HepG2 (cell line): ENCODE measurements at regions not wholly inside any gene's neighbourhood (a gene's known extent, or its start where the extent isn't known, plus 50 kb on each side); places are given as distances from the start of the nearest gene placed in this dataset.

Source experiments
- ATAC-seq: fragments of 200-7000 bp; cut with Tn5 transposase; 3 replicates; pipeline ENCODE4 v1.9.1; 2020; ENCODE audit warnings: mild to moderate bottlenecking, moderate library complexity
- BruUV-seq: library from RNA; stranded (reverse); fragments of 400-500 nt; replicated peaks from 2 replicates; lab custom pipeline; 2021; lab: Mats Ljungman, UMichigan
- CTCF ChIA-PET: fragments of 300-600 bp; formaldehyde crosslinking; extraction: SDS; loops from one replicate; lab custom pipeline; 2021; ENCODE audit warnings: low total read pairs, inconsistent platforms, low intra/inter-chr PET ratio; lab: Yijun Ruan, JAX
- POLR2A ChIA-PET: fragments of 350-600 bp; sonication (Branson Sonifier 250); formaldehyde crosslinking; loops from one replicate; lab custom pipeline; 2020; ENCODE audit warnings: antibody characterized with exemption, inconsistent platforms; lab: Yijun Ruan, JAX
- DNase-seq: peaks from one replicate; pipeline ENCODE4 v3.0.0-alpha.2; 2015; ENCODE audit warnings: low spot score
- FAIRE-seq: peaks from 3 replicates; lab custom pipeline; 2011; peaks lifted over from hg19 to GRCh38; lab: Jason Lieb, UNC
- H2AFZ ChIP-seq: one replicate; pipeline ENCODE4 v1.6.1; 2011; ENCODE audit warnings: low read length, inconsistent platforms
- H3K27ac ChIP-seq: fragments of 300-600 bp; 3 replicates; pipeline ENCODE4 v1.8.0; 2011; ENCODE audit warnings: mixed run types, mild to moderate bottlenecking, mixed read lengths, low read length, inconsistent platforms; ENCODE audit not compliant: insufficient read depth; ENCODE audit errors: extremely low read length
- H3K27me3 ChIP-seq, 2 experiments: fragments of 200-600 bp in 1 of 2; 2 replicates in 1 of 2; 3 replicates in 1 of 2; pipeline versions ENCODE4 v1.6.0 to v1.8.0; 2011; ENCODE audit warnings: low read length in 2 of 2, mild to moderate bottlenecking in 2 of 2, moderate library complexity in 2 of 2, inconsistent platforms in 1 of 2; ENCODE audit not compliant: insufficient read depth in 2 of 2, control insufficient read depth in 1 of 2
- H3K36me3 ChIP-seq, 2 experiments: fragments of 200-600 bp in 1 of 2; replicated peaks in 1 of 2; 2 replicates in 1 of 2; 3 replicates in 1 of 2; pipeline versions ENCODE4 v1.5.1 to v1.8.0; 2011; ENCODE audit warnings: low read length in 2 of 2, inconsistent platforms in 1 of 2; ENCODE audit not compliant: insufficient read depth in 2 of 2, control insufficient read depth in 1 of 2
- H3K4me1 ChIP-seq: 2 replicates; pipeline ENCODE4 v1.5.1; 2012; ENCODE audit warnings: low read length, inconsistent platforms; ENCODE audit not compliant: insufficient read depth
- H3K4me2 ChIP-seq: 2 replicates; pipeline ENCODE4 v1.6.0; 2011; ENCODE audit warnings: low read depth, low read length, inconsistent platforms
- H3K4me3 ChIP-seq, 3 experiments: fragments of 200-600 bp in 1 of 3; sonication (generic), shearing (Covaris generic) in 1 of 3; replicated peaks in 1 of 3; 2 replicates each; pipeline ENCODE4 v1.5.1; 2011 to 2016; ENCODE audit warnings: low read length in 3 of 3, inconsistent platforms in 2 of 3, low read depth in 2 of 3, mild to moderate bottlenecking in 2 of 3, control low read depth in 1 of 3, mixed read lengths in 1 of 3; ENCODE audit not compliant: insufficient read depth in 1 of 3
- H3K79me2 ChIP-seq: one replicate; pipeline ENCODE4 v1.6.1; 2011; ENCODE audit warnings: low read length, inconsistent platforms; ENCODE audit not compliant: insufficient read depth
- H3K9ac ChIP-seq: 2 replicates; pipeline ENCODE4 v1.6.0; 2011; ENCODE audit warnings: mild to moderate bottlenecking, low read depth, low read length, inconsistent platforms; ENCODE audit not compliant: insufficient read depth
- H3K9me3 ChIP-seq: 2 replicates; pipeline ENCODE4 v1.5.1; 2012; ENCODE audit warnings: mild to moderate bottlenecking, low read length
- H4K20me1 ChIP-seq: 2 replicates; pipeline ENCODE4 v1.6.0; 2011; ENCODE audit warnings: inconsistent platforms, mild to moderate bottlenecking, low read length, moderate library complexity; ENCODE audit not compliant: insufficient read depth
- RAD51 ChIP-seq: fragments of 450-650 bp; IDR thresholded peaks from 2 replicates; pipeline ENCODE4 v1.6.1; 2016; ENCODE audit warnings: borderline replicate concordance
- REPIN1 ChIP-seq: sonication (generic); formaldehyde crosslinking; IDR thresholded peaks from 2 replicates; pipeline ENCODE4 v1.8.0; 2022; ENCODE audit warnings: missing genetic modification reagents, low read depth, mild to moderate bottlenecking, borderline replicate concordance
- RORA ChIP-seq: sonication (generic); formaldehyde crosslinking; IDR thresholded peaks from 2 replicates; pipeline ENCODE4 v1.5.0; 2020; ENCODE audit warnings: mild to moderate bottlenecking, missing genetic modification reagents, moderate library complexity
- SMAD3 ChIP-seq: sonication (generic); formaldehyde crosslinking; IDR thresholded peaks from 2 replicates; pipeline ENCODE4 v1.4.0; 2020; ENCODE audit warnings: missing genetic modification reagents
- ZFP36L2 ChIP-seq: sonication (generic); formaldehyde crosslinking; IDR thresholded peaks from 2 replicates; pipeline ENCODE4 v1.4.0; 2020; ENCODE audit warnings: missing genetic modification reagents
- ZNF3 ChIP-seq: IDR thresholded peaks from 2 replicates; pipeline ENCODE4 v1.7.0; 2017; ENCODE audit warnings: inconsistent platforms
- WGBS: methylation state at CpG from one replicate; pipeline ENCODE4 v1.1.6; 2017; ENCODE audit warnings: low lambda C conversion rate; 5-methylcytosine and 5-hydroxymethylcytosine counted together
- in situ Hi-C: cut with HindIII; loops from 2 replicates; pipeline ENCODE4 v1.10.0; 2017; ENCODE audit warnings: low pct_unique_long_range_greater_than_20kb; ENCODE audit not compliant: extremely low pct_ligation_motif_present
- intact Hi-C: fragments of 100-400 bp; cut with micrococcal nuclease; formaldehyde crosslinking; loops from one replicate; pipeline ENCODE4 v1.10.0; 2022; ENCODE audit not compliant: unreplicated experiment
- TF ChIP-seq, protein P1 (sequence below): sonication (generic); formaldehyde crosslinking; IDR thresholded peaks from 2 replicates; pipeline ENCODE4 v1.4.0; 2020; ENCODE audit warnings: missing genetic modification reagents, borderline replicate concordance
- TF ChIP-seq, protein P2 (sequence below): sonication (generic); formaldehyde crosslinking; IDR thresholded peaks from 2 replicates; pipeline ENCODE4 v1.4.0; 2020; ENCODE audit warnings: mild to moderate bottlenecking, missing genetic modification reagents

DNA sequence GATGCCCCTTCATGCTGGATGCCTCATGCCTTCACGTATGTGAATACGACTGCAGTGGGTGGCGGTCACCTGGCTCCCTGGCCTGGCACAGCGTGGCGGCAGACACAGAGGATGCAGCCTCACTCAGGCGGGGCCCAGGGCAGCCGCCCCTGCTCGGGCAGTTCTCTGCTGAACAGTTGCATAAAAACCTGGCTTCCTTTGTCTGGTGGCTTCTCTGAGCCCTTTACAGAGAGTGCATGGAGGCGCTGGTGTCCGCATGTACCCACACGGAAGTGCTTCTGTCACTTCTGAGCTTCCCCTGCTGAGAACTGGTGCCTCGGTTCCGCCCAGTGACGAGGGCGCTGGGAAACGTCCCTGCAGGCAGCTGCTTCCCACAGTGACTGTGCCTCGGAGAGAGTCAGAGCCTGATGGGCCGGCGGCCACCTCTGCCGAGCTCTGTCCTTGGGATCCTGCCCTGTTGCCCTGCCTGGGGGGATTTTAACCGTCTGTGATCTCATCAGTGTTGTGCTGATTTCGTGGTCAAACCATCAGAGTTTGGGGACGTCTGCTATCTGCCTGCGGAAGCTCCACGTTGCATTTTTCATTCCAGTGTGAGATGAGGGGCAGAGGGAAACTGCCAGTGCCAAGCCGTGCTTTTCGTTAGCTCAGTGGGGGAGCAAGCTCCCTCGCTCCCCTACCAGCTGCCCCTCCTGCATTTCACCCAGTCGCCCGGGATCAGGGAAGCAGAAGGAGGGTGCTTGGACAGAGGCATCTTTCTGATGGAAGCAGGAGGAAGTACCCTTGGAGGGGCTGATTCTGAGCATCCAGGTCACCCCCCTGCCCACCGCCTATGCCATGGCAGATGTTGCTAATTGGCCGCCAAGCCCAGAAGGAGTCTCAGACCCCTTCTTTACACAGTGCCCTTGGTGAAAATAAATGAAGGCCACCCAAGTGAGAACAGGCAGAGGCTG is 153.0 kb upstream of the COL5A1 start:
- in situ Hi-C loops: no loop called here
- Histone ChIP-seq H3K9ac (no peak overlapping the region), H3K36me3 (no peaks in the 10 kb centered on the region), H3K4me2 (no peak overlapping the region), H3K79me2 (no peaks in the 10 kb centered on the region), H2AFZ (no peak overlapping the region), H3K9me3 (no peaks in the 10 kb centered on the region), H3K27ac (no peak overlapping the region), H3K27me3 (peaks cover 20 to 90% of the 10 kb centered on the region in 2 experiments; a peak in 4 of 5 replicates), H4K20me1 (no peaks in the 10 kb centered on the region; the same call in 1 of the 2 replicates), H3K4me1 (no peaks in the 10 kb centered on the region), H3K4me3 (no peak overlapping the region)
- intact Hi-C loops: no loop called here
- 19% methylated on average over 10 of the region's 32 CpGs for WGBS
- ATAC-seq (no peak), DNase-seq (no peak), FAIRE-seq (no peak)
- CTCF ChIA-PET: no interaction called here
- TF ChIP-seq, protein P1, sequence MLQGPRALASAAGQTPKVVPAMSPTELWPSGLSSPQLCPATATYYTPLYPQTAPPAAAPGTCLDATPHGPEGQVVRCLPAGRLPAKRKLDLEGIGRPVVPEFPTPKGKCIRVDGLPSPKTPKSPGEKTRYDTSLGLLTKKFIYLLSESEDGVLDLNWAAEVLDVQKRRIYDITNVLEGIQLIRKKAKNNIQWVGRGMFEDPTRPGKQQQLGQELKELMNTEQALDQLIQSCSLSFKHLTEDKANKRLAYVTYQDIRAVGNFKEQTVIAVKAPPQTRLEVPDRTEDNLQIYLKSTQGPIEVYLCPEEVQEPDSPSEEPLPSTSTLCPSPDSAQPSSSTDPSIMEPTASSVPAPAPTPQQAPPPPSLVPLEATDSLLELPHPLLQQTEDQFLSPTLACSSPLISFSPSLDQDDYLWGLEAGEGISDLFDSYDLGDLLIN (CRISPR knock-in tag): no peak
- TF ChIP-seq RORA (CRISPR knock-in tag) (no peak), ZFP36L2 (CRISPR knock-in tag) (no peak), RAD51 (no peak), SMAD3 (CRISPR knock-in tag) (no peak), ZNF3 (CRISPR knock-in tag) (no peak), REPIN1 (no peak)
- TF ChIP-seq, protein P2, sequence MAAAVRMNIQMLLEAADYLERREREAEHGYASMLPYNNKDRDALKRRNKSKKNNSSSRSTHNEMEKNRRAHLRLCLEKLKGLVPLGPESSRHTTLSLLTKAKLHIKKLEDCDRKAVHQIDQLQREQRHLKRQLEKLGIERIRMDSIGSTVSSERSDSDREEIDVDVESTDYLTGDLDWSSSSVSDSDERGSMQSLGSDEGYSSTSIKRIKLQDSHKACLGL: no peak
- BruUV-seq: no TSS peak
- POLR2A ChIA-PET: no interaction called here
